GM12873 (cell line): ENCODE measurements at regions not wholly inside any gene's neighbourhood (a gene's known extent, or its start where the extent isn't known, plus 50 kb on each side); places are given as distances from the start of the nearest gene placed in this dataset.

Source experiments
- TF ChIP-seq, protein P1 (sequence below): IDR thresholded peaks from 2 replicates; pipeline ENCODE4 v1.5.1; 2012; ENCODE audit warnings: low read depth, mild to moderate bottlenecking, moderate library complexity, low read length, control low read depth; ENCODE audit not compliant: insufficient read depth; ENCODE audit errors: missing control alignments

DNA sequence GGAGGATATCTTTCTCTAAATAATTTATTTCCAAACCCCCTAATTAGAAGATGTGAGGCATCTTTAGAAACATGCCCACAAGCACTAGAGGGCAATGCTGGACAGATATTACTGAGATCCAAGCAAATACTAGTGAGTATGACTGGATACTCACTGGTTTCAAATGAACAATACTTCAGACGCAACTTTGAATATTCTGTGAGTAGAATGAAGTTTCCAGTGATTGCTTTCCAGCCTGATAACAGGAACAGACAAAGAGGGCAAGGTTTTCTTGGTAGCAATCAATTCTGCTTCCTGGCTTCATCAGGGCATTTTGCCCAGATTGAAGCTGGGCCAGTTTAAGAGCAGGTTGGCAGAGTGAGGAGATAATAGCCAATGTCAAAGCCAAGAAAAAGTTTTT is 442.6 kb upstream of the PDZRN3 start:
- TF ChIP-seq, protein P1, sequence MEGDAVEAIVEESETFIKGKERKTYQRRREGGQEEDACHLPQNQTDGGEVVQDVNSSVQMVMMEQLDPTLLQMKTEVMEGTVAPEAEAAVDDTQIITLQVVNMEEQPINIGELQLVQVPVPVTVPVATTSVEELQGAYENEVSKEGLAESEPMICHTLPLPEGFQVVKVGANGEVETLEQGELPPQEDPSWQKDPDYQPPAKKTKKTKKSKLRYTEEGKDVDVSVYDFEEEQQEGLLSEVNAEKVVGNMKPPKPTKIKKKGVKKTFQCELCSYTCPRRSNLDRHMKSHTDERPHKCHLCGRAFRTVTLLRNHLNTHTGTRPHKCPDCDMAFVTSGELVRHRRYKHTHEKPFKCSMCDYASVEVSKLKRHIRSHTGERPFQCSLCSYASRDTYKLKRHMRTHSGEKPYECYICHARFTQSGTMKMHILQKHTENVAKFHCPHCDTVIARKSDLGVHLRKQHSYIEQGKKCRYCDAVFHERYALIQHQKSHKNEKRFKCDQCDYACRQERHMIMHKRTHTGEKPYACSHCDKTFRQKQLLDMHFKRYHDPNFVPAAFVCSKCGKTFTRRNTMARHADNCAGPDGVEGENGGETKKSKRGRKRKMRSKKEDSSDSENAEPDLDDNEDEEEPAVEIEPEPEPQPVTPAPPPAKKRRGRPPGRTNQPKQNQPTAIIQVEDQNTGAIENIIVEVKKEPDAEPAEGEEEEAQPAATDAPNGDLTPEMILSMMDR, result no peak

DNA sequence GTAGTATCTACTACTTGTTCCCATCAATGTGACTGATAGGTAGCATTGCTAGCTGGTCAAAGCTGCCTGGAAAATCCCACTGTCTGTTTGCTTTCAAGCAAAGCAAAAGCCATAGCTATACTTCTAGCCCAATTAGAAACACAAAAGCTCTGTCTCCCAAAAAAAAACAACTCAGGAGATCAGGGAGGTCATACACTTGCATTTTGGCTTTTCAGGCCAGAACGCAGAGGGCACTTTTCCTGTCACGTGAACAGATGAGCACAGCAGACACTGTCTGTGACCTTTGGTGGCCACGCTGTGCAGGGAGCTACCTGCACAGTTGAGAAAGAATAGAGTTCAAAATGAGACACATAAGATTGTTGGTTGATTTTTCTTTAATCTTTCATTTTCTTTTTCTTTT is 441.7 kb upstream of the PDZRN3 start:
- TF ChIP-seq, protein P1, result no peak

DNA sequence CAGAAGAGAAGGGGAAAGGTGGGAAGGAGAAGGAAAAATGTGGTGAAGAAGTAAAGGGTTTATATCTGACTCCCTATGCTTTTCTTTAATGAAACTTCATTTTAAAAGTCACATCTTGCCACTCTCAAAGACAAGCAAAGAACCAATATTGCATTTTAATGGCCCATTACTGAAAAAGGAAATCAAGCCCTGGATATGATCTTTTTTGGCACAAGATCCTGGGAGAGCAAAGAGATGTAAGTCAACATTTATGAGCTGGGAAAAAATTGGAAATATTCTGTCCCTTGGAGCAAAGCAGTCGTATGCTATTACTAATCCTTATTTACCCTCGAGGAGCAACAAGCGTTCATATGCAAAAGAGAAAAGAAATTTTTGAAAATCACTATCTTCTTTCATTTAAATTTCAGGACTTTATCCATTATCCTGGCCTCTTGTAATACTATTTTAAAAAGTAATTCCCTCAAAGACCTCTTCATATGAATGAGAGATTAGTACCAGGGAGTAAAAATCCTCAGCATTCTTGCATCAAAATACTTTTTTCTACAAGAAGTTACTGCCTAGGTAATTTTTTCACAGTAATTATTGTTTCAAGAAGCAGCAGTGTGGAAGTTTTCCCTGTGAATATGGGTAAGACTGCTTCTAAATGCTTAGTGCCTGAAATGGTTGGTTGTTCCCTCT is 435.3 kb upstream of the PDZRN3 start:
- TF ChIP-seq, protein P1, result no peak

DNA sequence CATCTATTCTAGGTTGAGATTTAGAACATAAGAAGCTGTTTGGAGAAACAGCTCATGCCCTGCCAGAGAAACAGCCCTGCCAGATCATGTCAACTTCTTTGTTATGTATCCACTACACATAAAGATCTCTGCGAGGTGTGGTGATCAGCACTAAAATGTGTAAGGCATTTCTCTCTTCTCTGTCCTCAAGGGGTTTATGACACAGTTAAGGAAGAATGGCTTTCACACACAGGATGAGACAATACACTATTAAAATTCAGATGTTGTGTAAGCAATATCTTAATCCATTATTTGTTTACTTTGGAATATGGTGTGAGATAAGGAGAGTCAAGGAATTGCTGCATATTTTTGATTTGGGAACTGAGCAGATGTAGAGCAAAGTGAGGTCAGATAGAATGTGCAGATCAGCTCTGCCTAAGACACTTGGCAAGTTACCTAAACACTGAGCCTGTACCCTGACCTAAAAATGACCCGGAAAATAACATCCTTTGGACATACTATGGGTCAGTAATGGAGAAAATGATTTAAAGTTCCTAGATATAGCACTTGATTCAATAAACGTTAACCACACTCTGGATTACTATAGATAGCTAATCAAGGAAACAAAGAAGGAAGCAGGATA is 434.7 kb upstream of the PDZRN3 start:
- TF ChIP-seq, protein P1, result no peak

DNA sequence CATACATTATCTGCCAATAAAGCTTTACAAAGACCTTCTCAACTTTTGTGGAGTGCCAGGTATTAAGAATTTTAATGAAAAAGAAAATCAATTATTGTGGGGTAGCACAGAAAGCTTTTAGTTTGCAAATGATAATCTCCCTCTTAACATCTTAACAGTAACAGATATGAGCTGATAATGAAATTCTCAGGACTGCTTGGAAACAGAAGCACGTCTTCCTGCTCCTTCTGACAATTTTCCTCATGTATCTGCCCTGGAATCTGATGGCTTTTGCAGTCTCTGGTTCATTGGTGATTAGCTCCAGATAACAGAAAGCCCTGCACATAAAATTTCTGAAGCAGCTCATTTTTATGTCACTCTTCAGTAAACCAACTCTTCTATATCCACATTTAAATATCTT is 432.4 kb upstream of the PDZRN3 start:
- TF ChIP-seq, protein P1, result no peak

DNA sequence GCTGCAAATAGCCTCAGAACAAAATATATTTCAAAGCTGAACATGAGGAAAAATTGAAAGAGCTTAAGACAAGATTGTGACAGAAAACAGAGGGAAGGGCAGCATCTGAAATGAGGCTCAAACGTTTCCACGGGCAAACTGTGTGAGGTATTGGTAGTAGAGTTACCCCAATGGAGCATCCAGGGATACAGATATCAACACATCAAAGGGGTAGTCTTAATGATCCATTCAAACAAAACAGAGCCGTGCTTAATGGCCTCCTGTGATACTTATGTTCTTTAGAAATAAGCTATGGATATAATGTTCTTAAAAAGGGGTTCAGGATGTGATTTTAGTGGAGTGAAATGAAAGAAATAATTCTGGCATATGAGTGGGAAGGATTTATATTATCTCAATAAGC is 430.3 kb upstream of the PDZRN3 start:
- TF ChIP-seq, protein P1, result no peak

DNA sequence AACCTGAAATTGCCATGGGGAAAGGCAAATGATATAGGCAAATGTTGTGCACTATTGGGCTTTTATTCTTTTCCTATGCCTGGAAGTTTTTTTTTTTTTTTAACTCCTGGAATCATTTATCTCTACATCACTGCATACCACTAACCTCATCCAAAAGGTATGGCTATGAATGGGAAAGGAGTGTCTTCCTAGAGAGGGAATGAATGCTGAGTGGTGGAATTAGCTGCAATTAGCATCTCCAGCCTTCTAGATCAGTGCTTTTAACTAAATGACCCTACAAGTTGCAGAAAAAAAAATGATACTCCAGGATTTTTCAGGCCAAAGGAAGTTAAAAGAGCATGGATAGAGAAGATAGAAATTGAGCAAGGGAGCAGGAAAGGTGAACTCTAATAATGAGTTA is 429.8 kb upstream of the PDZRN3 start:
- TF ChIP-seq, protein P1, result no peak
